GM12878 (cell line): ENCODE measurements at regions not wholly inside any gene's neighbourhood (a gene's known extent, or its start where the extent isn't known, plus 50 kb on each side); places are given as distances from the start of the nearest gene placed in this dataset.

ENCODE experiments used
- ATAC-seq: fragments of 200-7000 bp; cut with Tn5 transposase; 3 replicates; pipeline ENCODE4 v1.9.1; 2020; ENCODE audit warnings: mild to moderate bottlenecking, moderate library complexity
- BruUV-seq: library from RNA; stranded (reverse); fragments of 400-500 nt; replicated peaks from 2 replicates; lab custom pipeline; 2021; lab: Mats Ljungman, UMichigan
- CTCF ChIA-PET: fragments of 300-600 bp; sonication (Branson Sonifier 250); formaldehyde crosslinking; extraction: SDS; loops from one replicate; lab custom pipeline; 2021; ENCODE audit warnings: inconsistent platforms; lab: Yijun Ruan, JAX
- POLR2A ChIA-PET: fragments of 350-600 bp; formaldehyde crosslinking; extraction: SDS; loops from one replicate; lab custom pipeline; 2021; ENCODE audit warnings: inconsistent platforms; lab: Charles Lee
- RAD21 ChIA-PET: fragments of 300-600 bp; sonication (Branson Sonifier 250); formaldehyde crosslinking; loops from one replicate; lab custom pipeline; 2023; ENCODE audit warnings: antibody characterized with exemption; ENCODE audit not compliant: unreplicated experiment; lab: Charles Lee
- SMC1A ChIA-PET: fragments of 300-600 bp; sonication (Branson Sonifier 250); formaldehyde crosslinking; loops from one replicate; lab custom pipeline; 2023; ENCODE audit not compliant: unreplicated experiment, uncharacterized antibody; lab: Charles Lee
- DNase-seq: peaks from one replicate; pipeline ENCODE4 v3.0.0-alpha.2; 2011; ENCODE audit warnings: low read depth, low spot score
- FAIRE-seq: peaks from 3 replicates; lab custom pipeline; 2011; peaks lifted over from hg19 to GRCh38; lab: Jason Lieb, UNC
- H2AFZ ChIP-seq: 2 replicates; pipeline ENCODE4 v1.6.0; 2011; ENCODE audit warnings: low read depth, low read length, control low read depth; ENCODE audit not compliant: control insufficient read depth
- H3K27ac ChIP-seq: 2 replicates; pipeline ENCODE4 v1.5.1; 2011; ENCODE audit warnings: control low read depth; ENCODE audit not compliant: control insufficient read depth, insufficient read depth
- H3K27me3 ChIP-seq, 2 experiments: replicated peaks in 1 of 2; 2 replicates each; pipeline versions ENCODE4 v1.6.0 to v1.6.1; 2011; ENCODE audit warnings: low read length in 1 of 2; ENCODE audit not compliant: control insufficient read depth in 2 of 2, insufficient read depth in 2 of 2
- H3K36me3 ChIP-seq, 2 experiments: 2 replicates each; pipeline ENCODE4 v1.5.1; 2011; ENCODE audit warnings: low read length in 1 of 2; ENCODE audit not compliant: control insufficient read depth in 2 of 2, insufficient read depth in 2 of 2
- H3K4me1 ChIP-seq: 2 replicates; pipeline ENCODE4 v1.6.1; 2011; ENCODE audit warnings: mild to moderate bottlenecking, low read length, moderate library complexity, mixed read lengths; ENCODE audit not compliant: control insufficient read depth, insufficient read depth
- H3K4me2 ChIP-seq: 2 replicates; pipeline ENCODE4 v1.6.0; 2011; ENCODE audit warnings: control low read depth; ENCODE audit not compliant: control insufficient read depth, insufficient read depth
- H3K4me3 ChIP-seq: fragments of 200-600 bp; sonication (generic); 2 replicates; pipeline ENCODE4 v1.5.1; 2016
- H3K79me2 ChIP-seq: 2 replicates; pipeline ENCODE4 v1.6.0; 2011; ENCODE audit warnings: low read length; ENCODE audit not compliant: control insufficient read depth, insufficient read depth
- H3K9ac ChIP-seq: 2 replicates; pipeline ENCODE4 v1.8.0; 2011; ENCODE audit warnings: low read length, control low read depth, mixed read lengths; ENCODE audit not compliant: control insufficient read depth, insufficient read depth
- H3K9me3 ChIP-seq: replicated peaks from 3 replicates; pipeline ENCODE4 v1.5.1; 2011; ENCODE audit warnings: mild to moderate bottlenecking, low read length; ENCODE audit not compliant: control insufficient read depth, insufficient read depth
- H4K20me1 ChIP-seq: 2 replicates; pipeline ENCODE4 v1.6.0; 2011; ENCODE audit not compliant: control insufficient read depth, insufficient read depth
- CBFB ChIP-seq: IDR thresholded peaks from 2 replicates; pipeline ENCODE4 v1.6.1; 2016; ENCODE audit warnings: antibody characterized with exemption, low read depth
- FOXM1 ChIP-seq: IDR thresholded peaks from 2 replicates; pipeline ENCODE4 v1.6.1; 2012; ENCODE audit warnings: low read depth, mild to moderate bottlenecking, inconsistent platforms, low read length, moderate library complexity
- IKZF2 ChIP-seq, 2 experiments: fragments of 450-650 bp; IDR thresholded peaks; 2 replicates each; pipeline ENCODE4 v1.6.1; 2017; ENCODE audit warnings: mild to moderate bottlenecking in 2 of 2, moderate library complexity in 2 of 2
- MEF2B ChIP-seq: fragments of 450-650 bp; IDR thresholded peaks from 2 replicates; pipeline ENCODE4 v1.6.1; 2018; ENCODE audit warnings: mild to moderate bottlenecking, moderate library complexity; ENCODE audit not compliant: partially characterized antibody, poor library complexity, severe bottlenecking
- POLR2A ChIP-seq: IDR thresholded peaks from 2 replicates; pipeline ENCODE4 v1.6.1; 2011; ENCODE audit warnings: low read depth, mild to moderate bottlenecking, low read length
- WGBS: methylation state at CpG from one replicate; pipeline ENCODE4 v1.1.6; 2016; ENCODE audit warnings: low lambda C conversion rate; ENCODE audit not compliant: insufficient replicate concordance, insufficient coverage; ENCODE audit errors: missing lambda C conversion rate; 5-methylcytosine and 5-hydroxymethylcytosine counted together
- in situ Hi-C: fragments of 300-500 bp; cut with MboI; formaldehyde crosslinking; loops from 9 replicates; pipeline ENCODE4 v1.14.3; 2018; ENCODE audit warnings: mixed read lengths
- intact Hi-C: fragments of 100-400 bp; cut with micrococcal nuclease; formaldehyde crosslinking; loops from one replicate; pipeline ENCODE4 v1.14.2; 2022; ENCODE audit not compliant: unreplicated experiment
- TF ChIP-seq, protein P1 (sequence below): fragments of 450-650 bp; formaldehyde crosslinking; IDR thresholded peaks from 2 replicates; pipeline ENCODE4 v1.5.0; 2022; ENCODE audit warnings: mild to moderate bottlenecking, missing genetic modification characterization
- TF ChIP-seq, protein P2 (sequence below): IDR thresholded peaks from 2 replicates; pipeline ENCODE4 v1.6.1; 2011; ENCODE audit warnings: mild to moderate bottlenecking, low read depth, low read length, moderate library complexity; ENCODE audit not compliant: insufficient replicate concordance
- TF ChIP-seq, protein P3 (sequence below): IDR thresholded peaks from 2 replicates; pipeline ENCODE4 v1.6.1; 2011; ENCODE audit warnings: borderline replicate concordance, low read depth, mild to moderate bottlenecking, moderate library complexity, mixed read lengths, low read length; ENCODE audit not compliant: insufficient read depth; ENCODE audit errors: extremely low read length
- TF ChIP-seq, protein P4 (sequence below): fragments of 450-650 bp; IDR thresholded peaks from 2 replicates; pipeline ENCODE4 v1.6.1; 2016; ENCODE audit warnings: mild to moderate bottlenecking, moderate library complexity, borderline replicate concordance
- TF ChIP-seq, protein P5 (sequence below): fragments of 450-650 bp; IDR thresholded peaks from 2 replicates; pipeline ENCODE4 v1.6.1; 2018; ENCODE audit warnings: mild to moderate bottlenecking, low read depth, moderate library complexity; ENCODE audit not compliant: partially characterized antibody

DNA sequence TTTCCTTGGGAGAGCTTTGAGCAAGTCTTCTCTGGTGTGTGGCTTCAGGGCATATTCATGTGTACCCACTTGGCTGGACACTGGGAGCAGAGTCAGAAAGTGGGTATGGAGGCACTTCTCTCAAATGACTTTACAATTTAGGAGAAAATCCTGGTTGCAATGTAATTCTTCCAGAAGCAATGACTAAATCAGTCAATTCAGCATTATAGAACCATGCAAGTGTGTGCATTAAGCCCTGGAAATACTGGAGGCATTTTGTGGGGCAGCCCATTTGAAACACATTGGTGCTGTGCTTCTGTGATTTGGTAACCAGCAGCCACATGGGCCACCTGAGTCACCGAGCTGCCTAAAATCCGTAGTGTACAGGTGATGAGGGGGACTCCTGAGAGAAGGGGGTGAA lies 94.6 kb upstream of the TAS2R1 start:
- Histone ChIP-seq H3K4me1 (no peaks in the 10 kb centered on the region), H3K36me3 (no peaks in the 10 kb centered on the region), H3K27me3 (no peaks in the 10 kb centered on the region), H3K4me2 (no peak overlapping the region), H3K4me3 (no peak overlapping the region), H3K9ac (no peak overlapping the region), H3K79me2 (no peaks in the 10 kb centered on the region), H3K27ac (no peak overlapping the region), H4K20me1 (no peaks in the 10 kb centered on the region), H2AFZ (no peak overlapping the region), H3K9me3 (no peaks in the 10 kb centered on the region)
- ChIA-PET CTCF (no interaction called here), RAD21 (no interaction called here), SMC1A (no interaction called here), POLR2A (no interaction called here)
- FAIRE-seq = no peak
- in situ Hi-C loops = no loop called here
- 0% methylated on average over 2 of the region's 2 CpGs for WGBS
- no peak for DNase-seq
- no peak for ATAC-seq
- intact Hi-C loops = no loop called here
- no TSS peak for BruUV-seq
- no peak for TF ChIP-seq CBFB
- TF ChIP-seq, protein P1, sequence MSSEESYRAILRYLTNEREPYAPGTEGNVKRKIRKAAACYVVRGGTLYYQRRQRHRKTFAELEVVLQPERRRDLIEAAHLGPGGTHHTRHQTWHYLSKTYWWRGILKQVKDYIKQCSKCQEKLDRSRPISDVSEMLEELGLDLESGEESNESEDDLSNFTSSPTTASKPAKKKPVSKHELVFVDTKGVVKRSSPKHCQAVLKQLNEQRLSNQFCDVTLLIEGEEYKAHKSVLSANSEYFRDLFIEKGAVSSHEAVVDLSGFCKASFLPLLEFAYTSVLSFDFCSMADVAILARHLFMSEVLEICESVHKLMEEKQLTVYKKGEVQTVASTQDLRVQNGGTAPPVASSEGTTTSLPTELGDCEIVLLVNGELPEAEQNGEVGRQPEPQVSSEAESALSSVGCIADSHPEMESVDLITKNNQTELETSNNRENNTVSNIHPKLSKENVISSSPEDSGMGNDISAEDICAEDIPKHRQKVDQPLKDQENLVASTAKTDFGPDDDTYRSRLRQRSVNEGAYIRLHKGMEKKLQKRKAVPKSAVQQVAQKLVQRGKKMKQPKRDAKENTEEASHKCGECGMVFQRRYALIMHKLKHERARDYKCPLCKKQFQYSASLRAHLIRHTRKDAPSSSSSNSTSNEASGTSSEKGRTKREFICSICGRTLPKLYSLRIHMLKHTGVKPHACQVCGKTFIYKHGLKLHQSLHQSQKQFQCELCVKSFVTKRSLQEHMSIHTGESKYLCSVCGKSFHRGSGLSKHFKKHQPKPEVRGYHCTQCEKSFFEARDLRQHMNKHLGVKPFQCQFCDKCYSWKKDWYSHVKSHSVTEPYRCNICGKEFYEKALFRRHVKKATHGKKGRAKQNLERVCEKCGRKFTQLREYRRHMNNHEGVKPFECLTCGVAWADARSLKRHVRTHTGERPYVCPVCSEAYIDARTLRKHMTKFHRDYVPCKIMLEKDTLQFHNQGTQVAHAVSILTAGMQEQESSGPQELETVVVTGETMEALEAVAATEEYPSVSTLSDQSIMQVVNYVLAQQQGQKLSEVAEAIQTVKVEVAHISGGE (CRISPR knock-in tag) = no peak
- no peak for TF ChIP-seq MEF2B
- TF ChIP-seq, protein P2, sequence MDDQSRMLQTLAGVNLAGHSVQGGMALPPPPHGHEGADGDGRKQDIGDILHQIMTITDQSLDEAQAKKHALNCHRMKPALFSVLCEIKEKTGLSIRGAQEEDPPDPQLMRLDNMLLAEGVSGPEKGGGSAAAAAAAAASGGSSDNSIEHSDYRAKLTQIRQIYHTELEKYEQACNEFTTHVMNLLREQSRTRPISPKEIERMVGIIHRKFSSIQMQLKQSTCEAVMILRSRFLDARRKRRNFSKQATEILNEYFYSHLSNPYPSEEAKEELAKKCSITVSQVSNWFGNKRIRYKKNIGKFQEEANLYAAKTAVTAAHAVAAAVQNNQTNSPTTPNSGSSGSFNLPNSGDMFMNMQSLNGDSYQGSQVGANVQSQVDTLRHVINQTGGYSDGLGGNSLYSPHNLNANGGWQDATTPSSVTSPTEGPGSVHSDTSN = no peak
- TF ChIP-seq, protein P3, sequence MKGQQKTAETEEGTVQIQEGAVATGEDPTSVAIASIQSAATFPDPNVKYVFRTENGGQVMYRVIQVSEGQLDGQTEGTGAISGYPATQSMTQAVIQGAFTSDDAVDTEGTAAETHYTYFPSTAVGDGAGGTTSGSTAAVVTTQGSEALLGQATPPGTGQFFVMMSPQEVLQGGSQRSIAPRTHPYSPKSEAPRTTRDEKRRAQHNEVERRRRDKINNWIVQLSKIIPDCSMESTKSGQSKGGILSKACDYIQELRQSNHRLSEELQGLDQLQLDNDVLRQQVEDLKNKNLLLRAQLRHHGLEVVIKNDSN = no peak
- TF ChIP-seq FOXM1 = no peak
- no peak for TF ChIP-seq IKZF2 (IDR thresholded peaks at IDR 0.05)
- TF ChIP-seq POLR2A = no peak
- TF ChIP-seq, protein P4, sequence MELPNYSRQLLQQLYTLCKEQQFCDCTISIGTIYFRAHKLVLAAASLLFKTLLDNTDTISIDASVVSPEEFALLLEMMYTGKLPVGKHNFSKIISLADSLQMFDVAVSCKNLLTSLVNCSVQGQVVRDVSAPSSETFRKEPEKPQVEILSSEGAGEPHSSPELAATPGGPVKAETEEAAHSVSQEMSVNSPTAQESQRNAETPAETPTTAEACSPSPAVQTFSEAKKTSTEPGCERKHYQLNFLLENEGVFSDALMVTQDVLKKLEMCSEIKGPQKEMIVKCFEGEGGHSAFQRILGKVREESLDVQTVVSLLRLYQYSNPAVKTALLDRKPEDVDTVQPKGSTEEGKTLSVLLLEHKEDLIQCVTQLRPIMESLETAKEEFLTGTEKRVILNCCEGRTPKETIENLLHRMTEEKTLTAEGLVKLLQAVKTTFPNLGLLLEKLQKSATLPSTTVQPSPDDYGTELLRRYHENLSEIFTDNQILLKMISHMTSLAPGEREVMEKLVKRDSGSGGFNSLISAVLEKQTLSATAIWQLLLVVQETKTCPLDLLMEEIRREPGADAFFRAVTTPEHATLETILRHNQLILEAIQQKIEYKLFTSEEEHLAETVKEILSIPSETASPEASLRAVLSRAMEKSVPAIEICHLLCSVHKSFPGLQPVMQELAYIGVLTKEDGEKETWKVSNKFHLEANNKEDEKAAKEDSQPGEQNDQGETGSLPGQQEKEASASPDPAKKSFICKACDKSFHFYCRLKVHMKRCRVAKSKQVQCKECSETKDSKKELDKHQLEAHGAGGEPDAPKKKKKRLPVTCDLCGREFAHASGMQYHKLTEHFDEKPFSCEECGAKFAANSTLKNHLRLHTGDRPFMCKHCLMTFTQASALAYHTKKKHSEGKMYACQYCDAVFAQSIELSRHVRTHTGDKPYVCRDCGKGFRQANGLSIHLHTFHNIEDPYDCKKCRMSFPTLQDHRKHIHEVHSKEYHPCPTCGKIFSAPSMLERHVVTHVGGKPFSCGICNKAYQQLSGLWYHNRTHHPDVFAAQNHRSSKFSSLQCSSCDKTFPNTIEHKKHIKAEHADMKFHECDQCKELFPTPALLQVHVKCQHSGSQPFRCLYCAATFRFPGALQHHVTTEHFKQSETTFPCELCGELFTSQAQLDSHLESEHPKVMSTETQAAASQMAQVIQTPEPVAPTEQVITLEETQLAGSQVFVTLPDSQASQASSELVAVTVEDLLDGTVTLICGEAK = no peak
- TF ChIP-seq, protein P5, sequence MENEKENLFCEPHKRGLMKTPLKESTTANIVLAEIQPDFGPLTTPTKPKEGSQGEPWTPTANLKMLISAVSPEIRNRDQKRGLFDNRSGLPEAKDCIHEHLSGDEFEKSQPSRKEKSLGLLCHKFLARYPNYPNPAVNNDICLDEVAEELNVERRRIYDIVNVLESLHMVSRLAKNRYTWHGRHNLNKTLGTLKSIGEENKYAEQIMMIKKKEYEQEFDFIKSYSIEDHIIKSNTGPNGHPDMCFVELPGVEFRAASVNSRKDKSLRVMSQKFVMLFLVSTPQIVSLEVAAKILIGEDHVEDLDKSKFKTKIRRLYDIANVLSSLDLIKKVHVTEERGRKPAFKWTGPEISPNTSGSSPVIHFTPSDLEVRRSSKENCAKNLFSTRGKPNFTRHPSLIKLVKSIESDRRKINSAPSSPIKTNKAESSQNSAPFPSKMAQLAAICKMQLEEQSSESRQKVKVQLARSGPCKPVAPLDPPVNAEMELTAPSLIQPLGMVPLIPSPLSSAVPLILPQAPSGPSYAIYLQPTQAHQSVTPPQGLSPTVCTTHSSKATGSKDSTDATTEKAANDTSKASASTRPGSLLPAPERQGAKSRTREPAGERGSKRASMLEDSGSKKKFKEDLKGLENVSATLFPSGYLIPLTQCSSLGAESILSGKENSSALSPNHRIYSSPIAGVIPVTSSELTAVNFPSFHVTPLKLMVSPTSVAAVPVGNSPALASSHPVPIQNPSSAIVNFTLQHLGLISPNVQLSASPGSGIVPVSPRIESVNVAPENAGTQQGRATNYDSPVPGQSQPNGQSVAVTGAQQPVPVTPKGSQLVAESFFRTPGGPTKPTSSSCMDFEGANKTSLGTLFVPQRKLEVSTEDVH = no peak
